IMR-90 (cell line): ENCODE measurements at regions not wholly inside any gene's neighbourhood (a gene's known extent, or its start where the extent isn't known, plus 50 kb on each side); places are given as distances from the start of the nearest gene placed in this dataset.

Source experiments
- ATAC-seq: fragments of 200-7000 bp; cut with Tn5 transposase; 2 replicates; pipeline ENCODE4 v1.9.1; 2020; ENCODE audit warnings: low read depth, mild to moderate bottlenecking, moderate library complexity
- BruUV-seq: library from RNA; stranded (reverse); fragments of 400-500 nt; replicated peaks from 2 replicates; lab custom pipeline; 2021; lab: Mats Ljungman, UMichigan
- CTCF ChIA-PET: fragments of 300-600 bp; formaldehyde crosslinking; extraction: SDS; loops from one replicate; lab custom pipeline; 2021; ENCODE audit warnings: antibody characterized with exemption; lab: Yijun Ruan, JAX
- POLR2A ChIA-PET: fragments of 300-600 bp; sonication (Branson Sonifier 250); formaldehyde crosslinking; loops from one replicate; lab custom pipeline; 2022; ENCODE audit warnings: antibody characterized with exemption; ENCODE audit not compliant: unreplicated experiment; lab: Charles Lee
- DNase-seq: peaks from one replicate; pipeline ENCODE4 v3.0.0; 2013
- H2AFZ ChIP-seq: replicated peaks from 2 replicates; pipeline ENCODE3; 2013; ENCODE audit warnings: low read length, mild to moderate bottlenecking; ENCODE audit not compliant: poor library complexity
- H2AK5ac ChIP-seq: 2 replicates; pipeline ENCODE4 v1.6.1; 2013; ENCODE audit warnings: low read depth, low read length, inconsistent platforms
- H2AK9ac ChIP-seq: replicated peaks from 2 replicates; pipeline ENCODE3; 2013; ENCODE audit warnings: mild to moderate bottlenecking, low read depth, low read length, moderate library complexity; ENCODE audit not compliant: poor library complexity
- H2BK120ac ChIP-seq: 2 replicates; pipeline ENCODE4 v1.6.1; 2013; ENCODE audit warnings: low read depth, low read length, inconsistent platforms
- H2BK15ac ChIP-seq: 3 replicates; pipeline ENCODE4 v1.6.1; 2013; ENCODE audit warnings: low read depth, low read length, inconsistent platforms
- H2BK20ac ChIP-seq: 2 replicates; pipeline ENCODE4 v1.6.1; 2013; ENCODE audit warnings: low read depth, mild to moderate bottlenecking, inconsistent platforms, low read length, moderate library complexity
- H2BK5ac ChIP-seq: 2 replicates; pipeline ENCODE4 v1.6.1; 2013; ENCODE audit warnings: mild to moderate bottlenecking, low read depth, low read length, inconsistent platforms; ENCODE audit not compliant: poor library complexity, severe bottlenecking
- H3K14ac ChIP-seq: replicated peaks from 2 replicates; pipeline ENCODE4 v1.6.1; 2013; ENCODE audit warnings: low read depth, low read length, inconsistent platforms
- H3K18ac ChIP-seq: 2 replicates; pipeline ENCODE4 v1.6.1; 2013; ENCODE audit warnings: low read depth, low read length, control low read depth
- H3K23ac ChIP-seq: 2 replicates; pipeline ENCODE4 v1.6.1; 2013; ENCODE audit warnings: low read depth, low read length, inconsistent platforms
- H3K27ac ChIP-seq: 2 replicates; pipeline ENCODE4 v1.5.1; 2013; ENCODE audit warnings: mild to moderate bottlenecking, control low read depth, low read length; ENCODE audit not compliant: insufficient read depth
- H3K27me3 ChIP-seq: 2 replicates; pipeline ENCODE4 v1.6.1; 2013; ENCODE audit warnings: low read length; ENCODE audit not compliant: control insufficient read depth, insufficient read depth
- H3K36me3 ChIP-seq: 2 replicates; pipeline ENCODE4 v1.6.1; 2013; ENCODE audit warnings: low read length, mixed read lengths; ENCODE audit not compliant: control insufficient read depth, insufficient read depth
- H3K4ac ChIP-seq: 2 replicates; pipeline ENCODE4 v1.6.1; 2013; ENCODE audit warnings: low read depth, low read length, inconsistent platforms
- H3K4me1 ChIP-seq: 2 replicates; pipeline ENCODE4 v1.6.1; 2013; ENCODE audit warnings: low read length, mixed read lengths; ENCODE audit not compliant: control insufficient read depth, insufficient read depth
- H3K4me2 ChIP-seq: 2 replicates; pipeline ENCODE4 v1.6.1; 2013; ENCODE audit warnings: low read depth, mild to moderate bottlenecking, control low read depth, low read length, moderate library complexity
- H3K4me3 ChIP-seq: 2 replicates; pipeline ENCODE4 v1.5.1; 2013; ENCODE audit warnings: low read depth, mild to moderate bottlenecking, control low read depth, low read length, moderate library complexity; ENCODE audit not compliant: insufficient read depth
- H3K56ac ChIP-seq: 2 replicates; pipeline ENCODE4 v1.6.1; 2013; ENCODE audit warnings: low read length, inconsistent platforms; ENCODE audit not compliant: insufficient read depth; ENCODE audit errors: extremely low read depth
- H3K79me1 ChIP-seq, 2 experiments: 2 replicates each; pipeline ENCODE4 v1.6.1; 2013; ENCODE audit warnings: low read length in 2 of 2, inconsistent platforms in 1 of 2, low read depth in 1 of 2
- H3K9ac ChIP-seq: 2 replicates; pipeline ENCODE4 v1.6.1; 2013; ENCODE audit warnings: low read depth, low read length, control low read depth
- H3K9me1 ChIP-seq: 2 replicates; pipeline ENCODE4 v1.6.1; 2013; ENCODE audit warnings: low read length, inconsistent platforms; ENCODE audit not compliant: insufficient read depth
- H3K9me3 ChIP-seq: 2 replicates; pipeline ENCODE4 v1.6.1; 2013; ENCODE audit warnings: low read length; ENCODE audit not compliant: control insufficient read depth, insufficient read depth
- H4K20me1 ChIP-seq: 2 replicates; pipeline ENCODE4 v1.6.1; 2013; ENCODE audit warnings: low read length, inconsistent platforms; ENCODE audit not compliant: insufficient read depth
- H4K5ac ChIP-seq: 2 replicates; pipeline ENCODE4 v1.6.1; 2013; ENCODE audit warnings: mild to moderate bottlenecking, low read depth, low read length, control low read depth
- H4K8ac ChIP-seq, 2 experiments: 2 replicates each; pipeline ENCODE4 v1.6.1; 2013; ENCODE audit warnings: low read depth in 2 of 2, low read length in 2 of 2, control low read depth in 1 of 2, inconsistent platforms in 1 of 2
- H4K91ac ChIP-seq: 2 replicates; pipeline ENCODE4 v1.6.1; 2013; ENCODE audit warnings: low read depth, low read length, inconsistent platforms; ENCODE audit not compliant: insufficient read depth
- BHLHE40 ChIP-seq: fragments of 150-350 bp; IDR thresholded peaks from 2 replicates; pipeline ENCODE4 v1.6.1; 2016; ENCODE audit warnings: mild to moderate bottlenecking, low read depth, low read length
- CEBPB ChIP-seq: IDR thresholded peaks from 2 replicates; pipeline ENCODE4 v1.6.1; 2012; ENCODE audit warnings: low read depth, low read length, improper control_type of control experiment
- CHD1 ChIP-seq: IDR thresholded peaks from 2 replicates; pipeline ENCODE4 v1.6.1; 2012; ENCODE audit warnings: low read depth, low read length, improper control_type of control experiment
- CTCF ChIP-seq: conservative IDR thresholded peaks from 2 replicates; pipeline ENCODE4 v1.5.1; 2012; ENCODE audit warnings: mild to moderate bottlenecking, low read depth, low read length, improper control_type of control experiment
- ELK1 ChIP-seq: fragments of 150-350 bp; IDR thresholded peaks from 2 replicates; pipeline ENCODE4 v1.6.1; 2016; ENCODE audit warnings: low read depth, mild to moderate bottlenecking, low read length, moderate library complexity, borderline replicate concordance
- FOS ChIP-seq: fragments of 150-350 bp; IDR thresholded peaks from 2 replicates; pipeline ENCODE4 v1.6.1; 2016; ENCODE audit warnings: low read depth, low read length
- MAFK ChIP-seq: IDR thresholded peaks from 2 replicates; pipeline ENCODE4 v1.6.1; 2012; ENCODE audit warnings: low read depth, low read length, improper control_type of control experiment
- MAZ ChIP-seq: IDR thresholded peaks from 2 replicates; pipeline ENCODE4 v1.6.1; 2012; ENCODE audit warnings: low read depth, mild to moderate bottlenecking, low read length, improper control_type of control experiment, moderate library complexity, borderline replicate concordance
- NFE2L2 ChIP-seq: fragments of 150-350 bp; IDR thresholded peaks from 2 replicates; pipeline ENCODE4 v1.6.1; 2016; ENCODE audit warnings: low read depth, mild to moderate bottlenecking, low read length
- POLR2A ChIP-seq: IDR thresholded peaks from 2 replicates; pipeline ENCODE4 v1.6.1; 2012; ENCODE audit warnings: mild to moderate bottlenecking, low read depth, low read length
- RAD21 ChIP-seq: IDR thresholded peaks from 2 replicates; pipeline ENCODE4 v1.6.1; 2012; ENCODE audit warnings: low read length, improper control_type of control experiment
- RCOR1 ChIP-seq: IDR thresholded peaks from 2 replicates; pipeline ENCODE4 v1.6.1; 2012; ENCODE audit warnings: mild to moderate bottlenecking, low read length, improper control_type of control experiment; ENCODE audit not compliant: insufficient replicate concordance
- RFX5 ChIP-seq: IDR thresholded peaks from 2 replicates; pipeline ENCODE4 v1.8.0; 2012; ENCODE audit warnings: low read depth, mild to moderate bottlenecking, low read length, moderate library complexity
- SMC3 ChIP-seq: fragments of 150-350 bp; IDR thresholded peaks from 2 replicates; pipeline ENCODE4 v1.6.1; 2016; ENCODE audit warnings: low read depth, mild to moderate bottlenecking, antibody characterized with exemption, low read length, moderate library complexity
- USF2 ChIP-seq: fragments of 150-350 bp; IDR thresholded peaks from 2 replicates; pipeline ENCODE4 v1.6.1; 2017; ENCODE audit warnings: mild to moderate bottlenecking, antibody characterized with exemption, low read length, low read depth
- WGBS, 2 experiments: methylation state at CpG; one replicate each; pipeline versions ENCODE4 v1.1.5 to v1.1.7; 2013; ENCODE audit warnings: missing lambda C conversion rate in 2 of 2; ENCODE audit not compliant: insufficient read length in 1 of 2; ENCODE audit errors: extremely low coverage in 2 of 2; 5-methylcytosine and 5-hydroxymethylcytosine counted together
- dilution Hi-C: fragments of 300-500 bp; cut with HindIII; formaldehyde crosslinking; loops from one replicate; pipeline ENCODE4 v1.14.3; 2018; ENCODE audit warnings: low sequenced_read_pairs; ENCODE audit not compliant: unreplicated experiment
- in situ Hi-C: fragments of 300-500 bp; cut with MboI; formaldehyde crosslinking; loops from 3 replicates; pipeline ENCODE4 v1.14.3; 2019; ENCODE audit warnings: low sequenced_read_pairs, inconsistent platforms, mixed read lengths
- intact Hi-C: fragments of 100-400 bp; cut with micrococcal nuclease; formaldehyde crosslinking; loops from 2 replicates; pipeline ENCODE4 v1.10.0; 2022

DNA sequence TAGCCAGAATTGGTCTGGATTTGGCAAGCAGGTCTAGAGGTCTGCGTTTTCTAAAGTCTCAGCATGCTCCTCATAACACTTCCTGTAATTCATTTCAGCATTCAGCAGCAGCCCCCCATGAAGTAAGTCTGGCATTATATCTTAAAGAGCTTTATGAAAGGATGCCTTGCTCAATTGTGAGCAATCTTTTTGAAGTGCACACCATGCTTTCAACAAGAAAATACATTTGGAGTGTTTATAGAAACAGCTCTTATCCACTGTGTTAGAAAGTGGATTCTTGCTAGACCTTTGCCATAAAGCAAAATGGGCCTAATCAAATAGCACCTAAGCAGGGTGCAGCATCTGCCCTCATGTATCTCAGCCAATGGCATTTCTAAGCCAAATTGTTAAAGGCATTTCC is 378.0 kb upstream of the AKR1E2 start:
- no peak overlapping the region for H3K4me2 ChIP-seq
- H3K23ac ChIP-seq = no peak overlapping the region
- no peaks in the 10 kb centered on the region for H3K27me3 ChIP-seq
- H3K79me1 ChIP-seq = no peaks in the 10 kb centered on the region
- no peak overlapping the region for H2BK5ac ChIP-seq
- no peak overlapping the region for H3K27ac ChIP-seq
- no peaks in the 10 kb centered on the region; the same call in 1 of the 2 replicates for H3K4me1 ChIP-seq
- ATAC-seq (no peak), DNase-seq (no peak)
- no peak overlapping the region for H4K8ac ChIP-seq
- H2BK15ac ChIP-seq = no peak overlapping the region
- no peaks in the 10 kb centered on the region for H3K36me3 ChIP-seq
- no peak overlapping the region for H3K4ac ChIP-seq
- no peak overlapping the region for H4K5ac ChIP-seq
- in situ Hi-C loops (no loop called here), dilution Hi-C loops (no loop called here), intact Hi-C loops (no loop called here)
- H3K14ac ChIP-seq = peak overlapping the region; percentile 50; the same call in 1 of the 2 replicates
- H2AK9ac ChIP-seq = no peak overlapping the region
- H2BK20ac ChIP-seq = 0 out of 2 replicates have a peak overlapping the region, but pooled peaks have one; percentile 18
- no peak overlapping the region for H3K9ac ChIP-seq
- H3K9me3 ChIP-seq = peaks cover 5% of the 10 kb centered on the region
- no peak overlapping the region for H3K18ac ChIP-seq
- H2BK120ac ChIP-seq = no peak overlapping the region
- no peaks in the 10 kb centered on the region for H3K9me1 ChIP-seq
- no peaks in the 10 kb centered on the region for H4K20me1 ChIP-seq
- H4K91ac ChIP-seq = no peak overlapping the region
- TF ChIP-seq MAFK (no peak), RFX5 (no peak), RCOR1 (no peak), CTCF (no peak), BHLHE40 (no peak), CHD1 (no peak), CEBPB (no peak), POLR2A (no peak), RAD21 (no peak), MAZ (no peak), FOS (no peak), ELK1 (no peak), NFE2L2 (no peak), USF2 (no peak), SMC3 (no peak)
- POLR2A ChIA-PET = interaction anchor here (0.6 kb wide), 1 partner anchor 671 kb away, joined by 6 read pairs; no protein-coding TSS in a partner anchor
- H3K4me3 ChIP-seq = no peak overlapping the region
- H2AFZ ChIP-seq = no peak overlapping the region
- H2AK5ac ChIP-seq = no peak overlapping the region
- H3K56ac ChIP-seq = no peak overlapping the region
- WGBS, 2 experiments = no CpG with 5 or more reads among the region's 1 CpG
- BruUV-seq = no TSS peak
- CTCF ChIA-PET = no interaction called here
